ENCODE measurements at regions not wholly inside any gene's neighbourhood (a gene's known extent, or its start where the extent isn't known, plus 50 kb on each side); places are given as distances from the start of the nearest gene placed in this dataset.
"Not testable (repeated sequence)": the region's sequence is repeated elsewhere in the genome, so short reads cannot be mapped to it uniquely, and the experiment has no call there.

GRCh38 chr4:79585834-79586233 is 177.8 kb upstream of the GK2 start:
- intact Hi-C loops (cut with DNase I): no loop called here
- DNase-seq (no peak), ATAC-seq (ENCODE audit: poor library complexity) (no peak)

GRCh38 chr4:79585330-79585729 is 177.3 kb upstream of the GK2 start:
- intact Hi-C loops (cut with DNase I): no loop called here
- DNase-seq (no peak), ATAC-seq (ENCODE audit: poor library complexity) (peak; percentile 65)

- no peak for DNase-seq
- intact Hi-C loops (cut with DNase I): no loop called here
- ATAC-seq (ENCODE audit: poor library complexity): peak; percentile 41
Observed at GRCh38 chr4:79584902-79585301, 176.9 kb upstream of the GK2 start.

GRCh38 chr4:79584352-79584751 is 176.3 kb upstream of the GK2 start:
- intact Hi-C loops (cut with DNase I): no loop called here
- no peak for DNase-seq
- peak; percentile 82 for ATAC-seq (ENCODE audit: poor library complexity)

GRCh38 chr4:79578606-79579005 is 170.6 kb upstream of the GK2 start:
- intact Hi-C loops (cut with DNase I): loop anchor here (5.0 kb wide), 1 partner anchor 536 kb away; no protein-coding TSS in a partner anchor
- DNase-seq (no peak), ATAC-seq (ENCODE audit: poor library complexity) (no peak)

- intact Hi-C loops (cut with DNase I): loop anchor here (5.0 kb wide), 1 partner anchor 534 kb away; no protein-coding TSS in a partner anchor
- DNase-seq: no peak
- ATAC-seq (ENCODE audit: poor library complexity): peak; percentile 79
Observed at GRCh38 chr4:79576429-79576753, 168.4 kb upstream of the GK2 start.

- intact Hi-C loops (cut with DNase I): loop anchor here (5.0 kb wide), 1 partner anchor 534 kb away; no protein-coding TSS in a partner anchor
- peak; percentile 45 for DNase-seq
- peak; percentile 85 for ATAC-seq (ENCODE audit: poor library complexity)
Observed at GRCh38 chr4:79575709-79576428, 167.8 kb upstream of the GK2 start.

GRCh38 chr4:79574741-79575451 is 166.9 kb upstream of the GK2 start:
- intact Hi-C loops (cut with DNase I): loop anchor here (5.0 kb wide), 1 partner anchor 533 kb away; no protein-coding TSS in a partner anchor
- peak; percentile 38 for ATAC-seq (ENCODE audit: poor library complexity)
- no peak for DNase-seq

- DNase-seq (no peak), ATAC-seq (ENCODE audit: poor library complexity) (no peak)
- intact Hi-C loops (cut with DNase I): no loop called here
Observed at GRCh38 chr4:79563219-79563618, 155.2 kb upstream of the GK2 start.

GRCh38 chr4:79561751-79562150 is 153.7 kb upstream of the GK2 start:
- no peak for DNase-seq
- ATAC-seq (ENCODE audit: poor library complexity): no peak
- intact Hi-C loops (cut with DNase I): no loop called here

GRCh38 chr4:79559398-79559797 is 151.4 kb upstream of the GK2 start:
- ATAC-seq (ENCODE audit: poor library complexity); intact Hi-C loops (cut with DNase I); DNase-seq: not testable (repeated sequence)

GRCh38 chr4:79552311-79552710 is 144.3 kb upstream of the GK2 start:
- no peak for DNase-seq
- ATAC-seq (ENCODE audit: poor library complexity): no peak
- intact Hi-C loops (cut with DNase I): no loop called here

- no peak for DNase-seq
- ATAC-seq (ENCODE audit: poor library complexity): no peak
- intact Hi-C loops (cut with DNase I): no loop called here
Observed at GRCh38 chr4:79551555-79551954, 143.5 kb upstream of the GK2 start.

GRCh38 chr4:79547851-79548250 is 139.8 kb upstream of the GK2 start:
- DNase-seq (no peak), ATAC-seq (ENCODE audit: poor library complexity) (no peak)
- intact Hi-C loops (cut with DNase I): no loop called here

- ATAC-seq (ENCODE audit: poor library complexity); intact Hi-C loops (cut with DNase I); DNase-seq: not testable (repeated sequence)
Observed at GRCh38 chr4:79545292-79545691, 137.3 kb upstream of the GK2 start.

GRCh38 chr4:79540143-79540542 is 132.1 kb upstream of the GK2 start:
- intact Hi-C loops (cut with DNase I): no loop called here
- DNase-seq (no peak), ATAC-seq (ENCODE audit: poor library complexity) (no peak)

- DNase-seq: no peak
- no peak for ATAC-seq (ENCODE audit: poor library complexity)
- intact Hi-C loops (cut with DNase I): no loop called here
Observed at GRCh38 chr4:79535516-79535915, 127.5 kb upstream of the GK2 start.

GRCh38 chr4:79528241-79528706 is 120.2 kb upstream of the GK2 start:
- no peak for ATAC-seq (ENCODE audit: poor library complexity)
- no peak for DNase-seq
- intact Hi-C loops (cut with DNase I): no loop called here

- no peak for DNase-seq
- intact Hi-C loops (cut with DNase I): no loop called here
- no peak for ATAC-seq (ENCODE audit: poor library complexity)
Observed at GRCh38 chr4:79526641-79527565, 118.9 kb upstream of the GK2 start.
